ENCODE measurements at regions not wholly inside any gene's neighbourhood (a gene's known extent, or its start where the extent isn't known, plus 50 kb on each side); places are given as distances from the start of the nearest gene placed in this dataset.
"Not testable (repeated sequence)": the region's sequence is repeated elsewhere in the genome, so short reads cannot be mapped to it uniquely, and the experiment has no call there.

- Mint-ChIP-seq H3K4me3 (no peak overlapping the region), H3K9me3 (ENCODE audit: low read depth) (no peaks in the 10 kb centered on the region), H3K36me3 (no peaks in the 10 kb centered on the region), H3K27ac (no peak overlapping the region), H3K27me3 (no peaks in the 10 kb centered on the region), H3K4me1 (no peaks in the 10 kb centered on the region)
- ATAC-seq: no peak
- DNase-seq: no peak
- CTCF ChIA-PET: no interaction called here
Measured at GRCh38 chr3:61409638-61410037, 151.7 kb upstream of the PTPRG start.

DNA sequence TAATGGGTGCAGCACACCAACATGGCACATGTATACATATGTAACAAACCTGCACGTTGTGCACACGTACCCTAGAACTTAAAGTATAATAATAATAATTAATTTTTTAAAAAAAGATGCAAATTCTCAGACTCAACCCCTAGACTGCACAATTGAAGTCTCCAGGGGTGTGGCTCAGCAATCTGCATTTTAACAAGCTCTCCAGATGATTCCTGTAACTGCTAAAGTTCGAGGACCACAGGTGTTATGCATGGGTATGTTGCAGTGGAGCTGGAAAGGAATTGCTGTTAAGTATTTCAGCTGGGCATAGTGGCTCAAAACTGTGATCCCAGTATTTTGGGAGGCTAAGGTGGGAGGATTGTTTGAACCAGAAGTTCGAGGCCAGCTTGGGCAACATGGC is 151.0 kb upstream of the PTPRG start:
- H3K27me3 Mint-ChIP-seq; H3K9me3 Mint-ChIP-seq (ENCODE audit: low read depth); H3K4me1 Mint-ChIP-seq; DNase-seq; ATAC-seq; H3K27ac Mint-ChIP-seq; CTCF ChIA-PET; H3K36me3 Mint-ChIP-seq; H3K4me3 Mint-ChIP-seq: not testable (repeated sequence)

DNA sequence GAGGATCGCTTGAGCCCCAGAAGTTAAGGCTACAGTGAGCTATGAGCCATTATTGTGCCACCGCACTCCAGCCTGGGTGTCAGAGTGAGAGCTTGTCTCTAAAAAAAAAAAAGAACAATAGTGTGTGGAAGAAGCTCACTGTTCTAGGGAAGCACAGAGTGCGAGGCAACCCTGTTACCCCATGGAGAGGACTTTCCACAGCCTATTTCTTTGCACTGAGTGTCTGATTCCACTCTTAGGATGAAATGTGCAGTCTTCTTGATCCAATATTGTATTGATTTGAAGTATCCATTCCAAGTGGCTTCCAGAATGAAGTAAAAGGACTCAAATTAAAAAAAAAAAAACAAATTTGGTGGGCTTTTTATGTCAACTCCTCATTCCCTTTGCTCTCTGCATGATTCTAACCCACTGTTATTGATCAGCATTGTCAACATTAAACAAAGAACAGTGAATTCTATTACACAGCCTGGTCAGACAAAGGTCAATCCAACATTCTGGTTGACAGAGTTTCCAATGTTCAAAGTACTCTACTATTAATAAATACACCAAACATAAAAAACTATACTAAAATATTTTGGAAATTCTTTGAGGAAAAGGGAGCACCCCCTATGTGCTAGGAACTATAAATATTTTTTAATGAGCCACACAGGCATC is 150.2 kb upstream of the PTPRG start:
- Mint-ChIP-seq H3K4me3 (no peak overlapping the region), H3K27ac (no peak overlapping the region), H3K9me3 (ENCODE audit: low read depth) (no peaks in the 10 kb centered on the region), H3K27me3 (no peaks in the 10 kb centered on the region), H3K4me1 (no peaks in the 10 kb centered on the region), H3K36me3 (no peaks in the 10 kb centered on the region)
- no peak for ATAC-seq
- CTCF ChIA-PET: no interaction called here
- no peak for DNase-seq

GRCh38 chr3:61414456-61414855 is 146.9 kb upstream of the PTPRG start:
- CTCF ChIA-PET: no interaction called here

DNA sequence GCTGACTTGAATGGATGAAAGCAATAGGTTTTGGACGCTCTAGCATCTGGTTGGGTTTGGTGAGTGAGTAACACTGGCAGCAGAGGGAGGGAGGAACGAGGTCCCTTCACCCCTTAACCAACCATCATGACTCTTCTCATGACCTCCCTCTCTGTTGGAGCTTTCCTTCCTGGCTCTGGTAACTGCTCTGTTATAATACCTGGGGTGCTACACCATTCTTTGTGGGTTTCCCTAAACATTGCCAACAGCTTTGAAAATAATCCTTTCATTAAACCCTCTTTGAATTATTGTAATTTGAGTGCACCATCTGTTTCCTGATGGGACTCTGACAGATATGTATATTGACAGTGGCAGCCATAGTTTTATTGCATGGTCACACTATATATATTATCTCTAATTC is 146.2 kb upstream of the PTPRG start:
- H3K9me3 Mint-ChIP-seq (ENCODE audit: low read depth): no peaks in the 10 kb centered on the region
- no peaks in the 10 kb centered on the region for H3K27me3 Mint-ChIP-seq
- no peak overlapping the region for H3K27ac Mint-ChIP-seq
- H3K4me1 Mint-ChIP-seq: no peaks in the 10 kb centered on the region
- no peak for ATAC-seq
- DNase-seq: no peak
- no peaks in the 10 kb centered on the region for H3K36me3 Mint-ChIP-seq
- CTCF ChIA-PET: no interaction called here
- no peak overlapping the region for H3K4me3 Mint-ChIP-seq

More at GRCh38 chr3:61414456-61414855, 146.9 kb upstream of the PTPRG start:
- DNase-seq: no peak
- no peaks in the 10 kb centered on the region for H3K27me3 Mint-ChIP-seq
- no peaks in the 10 kb centered on the region for H3K4me1 Mint-ChIP-seq
- H3K9me3 Mint-ChIP-seq (ENCODE audit: low read depth): no peaks in the 10 kb centered on the region
- no peak for ATAC-seq
- H3K27ac Mint-ChIP-seq: no peak overlapping the region
- no peaks in the 10 kb centered on the region for H3K36me3 Mint-ChIP-seq
- no peak overlapping the region for H3K4me3 Mint-ChIP-seq

DNA sequence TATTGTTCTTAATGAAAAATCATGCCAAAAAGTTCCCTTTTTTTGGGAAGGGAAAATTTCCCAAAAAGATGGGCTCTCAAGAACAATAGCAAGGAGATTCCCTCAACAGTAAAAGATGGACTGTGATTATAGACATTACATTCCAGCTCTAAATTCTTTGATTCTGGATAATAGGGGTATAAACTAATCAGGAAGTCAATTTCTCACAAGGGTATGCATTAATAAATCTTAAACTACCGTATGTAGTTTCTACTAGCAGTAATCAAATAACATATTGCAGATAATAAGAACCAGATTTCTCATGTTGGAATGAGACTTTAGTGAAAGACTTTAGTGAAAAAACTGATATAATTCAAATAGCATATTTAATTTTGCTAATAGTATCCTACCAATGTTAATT is 144.8 kb upstream of the PTPRG start:
- H3K27me3 Mint-ChIP-seq: no peaks in the 10 kb centered on the region
- DNase-seq (no peak), ATAC-seq (no peak)
- H3K9me3 Mint-ChIP-seq (ENCODE audit: low read depth): no peaks in the 10 kb centered on the region
- no peaks in the 10 kb centered on the region for H3K36me3 Mint-ChIP-seq
- H3K4me1 Mint-ChIP-seq: no peaks in the 10 kb centered on the region
- H3K4me3 Mint-ChIP-seq: no peak overlapping the region
- no peak overlapping the region for H3K27ac Mint-ChIP-seq
- CTCF ChIA-PET: no interaction called here

GRCh38 chr3:61417352-61417751 is 144.0 kb upstream of the PTPRG start:
- H3K4me3 Mint-ChIP-seq: no peak overlapping the region
- no peaks in the 10 kb centered on the region for H3K27me3 Mint-ChIP-seq
- CTCF ChIA-PET: no interaction called here
- no peaks in the 10 kb centered on the region for H3K9me3 Mint-ChIP-seq (ENCODE audit: low read depth)
- H3K27ac Mint-ChIP-seq: no peak overlapping the region
- DNase-seq (no peak), ATAC-seq (no peak)
- H3K36me3 Mint-ChIP-seq: no peaks in the 10 kb centered on the region
- H3K4me1 Mint-ChIP-seq: no peaks in the 10 kb centered on the region

DNA sequence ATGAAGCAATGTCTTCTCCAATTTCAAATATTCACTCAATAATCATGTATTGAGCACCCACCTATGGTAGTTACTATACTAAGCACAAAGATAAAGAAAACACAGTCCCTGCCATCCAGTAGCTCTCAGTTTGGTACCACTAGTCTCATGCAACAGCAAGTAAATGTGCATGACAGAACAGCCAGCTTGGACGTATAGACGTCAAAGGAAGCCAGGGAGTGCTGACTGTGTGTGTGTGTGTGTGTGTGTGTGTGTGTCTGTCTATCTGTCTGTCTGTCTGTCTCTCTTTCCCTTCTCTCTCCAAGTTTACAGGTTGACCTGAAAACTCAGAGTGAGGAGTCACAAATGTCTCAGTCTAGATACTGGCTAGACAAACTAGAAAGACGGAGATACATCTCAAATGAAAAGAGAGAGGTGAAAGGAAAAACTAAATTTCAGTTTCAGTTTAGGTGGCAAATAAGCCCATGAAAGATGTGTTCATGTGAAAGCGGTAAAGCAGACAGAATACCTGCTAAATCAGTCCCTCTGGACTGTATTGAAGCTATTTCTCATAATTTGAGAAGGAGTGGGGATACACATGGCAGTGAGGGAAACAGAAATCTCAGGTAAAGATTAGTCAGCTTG is 141.1 kb upstream of the PTPRG start:
- no peaks in the 10 kb centered on the region for H3K27me3 Mint-ChIP-seq
- no peaks in the 10 kb centered on the region for H3K9me3 Mint-ChIP-seq (ENCODE audit: low read depth)
- H3K4me1 Mint-ChIP-seq: no peaks in the 10 kb centered on the region
- ATAC-seq: no peak
- no peak for DNase-seq
- CTCF ChIA-PET: no interaction called here
- H3K36me3 Mint-ChIP-seq: no peaks in the 10 kb centered on the region
- H3K4me3 Mint-ChIP-seq: no peak overlapping the region
- no peak overlapping the region for H3K27ac Mint-ChIP-seq

DNA sequence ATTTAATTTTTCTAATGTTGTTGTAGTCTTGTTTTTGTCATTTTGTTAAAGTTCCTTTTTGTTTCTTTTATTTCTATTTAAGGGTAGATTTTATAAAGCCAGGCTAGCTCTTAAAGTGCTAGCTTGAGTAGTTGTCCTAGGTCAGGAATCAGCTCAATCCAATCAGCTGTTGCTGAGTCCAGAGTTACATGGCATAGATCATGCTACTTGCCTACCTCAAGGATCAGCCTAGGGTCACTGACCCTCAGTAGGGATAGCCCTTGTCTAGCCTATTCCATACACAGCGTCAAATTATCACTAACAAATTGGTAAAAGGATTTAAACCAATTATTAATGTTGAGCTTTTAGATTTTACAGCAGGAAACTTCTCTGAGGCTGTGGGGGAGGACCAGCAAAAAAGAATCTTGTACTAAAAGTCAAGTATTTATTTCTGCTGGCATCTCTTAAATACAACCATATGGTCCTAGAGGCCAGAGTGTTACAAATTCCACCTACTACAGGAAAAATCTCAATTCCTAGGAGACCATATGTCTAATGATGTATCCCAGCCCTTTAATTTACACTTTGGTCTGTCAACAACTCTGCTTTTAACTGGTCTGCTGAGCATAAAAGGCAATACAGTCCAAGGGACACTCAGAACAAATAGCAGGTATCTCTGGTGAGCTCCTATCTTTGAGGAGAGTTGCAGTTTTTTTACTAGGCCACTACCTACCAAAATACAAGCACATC is 138.3 kb upstream of the PTPRG start:
- Mint-ChIP-seq H3K4me1 (no peaks in the 10 kb centered on the region), H3K4me3 (no peak overlapping the region), H3K27ac (no peak overlapping the region), H3K27me3 (no peaks in the 10 kb centered on the region), H3K9me3 (ENCODE audit: low read depth) (no peaks in the 10 kb centered on the region), H3K36me3 (no peaks in the 10 kb centered on the region)
- CTCF ChIA-PET: no interaction called here
- ATAC-seq (no peak), DNase-seq (no peak)

DNA sequence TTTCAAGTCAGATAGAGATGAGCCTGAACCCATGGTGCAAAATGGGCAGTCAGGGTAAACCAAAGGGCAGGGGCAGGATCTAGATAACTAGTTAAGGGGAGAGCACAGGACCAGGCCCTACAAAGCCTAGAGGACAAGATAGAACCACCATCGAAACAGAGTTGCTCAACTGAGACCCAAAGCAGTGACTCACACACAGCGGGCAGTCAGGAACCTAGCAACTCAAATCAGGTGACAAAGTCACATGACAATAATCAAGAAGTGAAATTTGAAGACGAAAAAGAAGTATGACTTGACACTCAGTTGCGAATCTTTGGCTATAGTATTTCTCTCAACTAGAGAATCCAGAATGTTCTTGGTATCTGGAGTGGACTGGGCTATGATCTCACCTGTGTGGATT is 136.0 kb upstream of the PTPRG start:
- peaks cover 2% of the 10 kb centered on the region for H3K9me3 Mint-ChIP-seq (ENCODE audit: low read depth)
- DNase-seq (no peak), ATAC-seq (no peak)
- no peaks in the 10 kb centered on the region for H3K4me1 Mint-ChIP-seq
- H3K4me3 Mint-ChIP-seq: no peak overlapping the region
- no peak overlapping the region for H3K27ac Mint-ChIP-seq
- H3K27me3 Mint-ChIP-seq: no peaks in the 10 kb centered on the region
- H3K36me3 Mint-ChIP-seq: no peaks in the 10 kb centered on the region
- CTCF ChIA-PET: no interaction called here

DNA sequence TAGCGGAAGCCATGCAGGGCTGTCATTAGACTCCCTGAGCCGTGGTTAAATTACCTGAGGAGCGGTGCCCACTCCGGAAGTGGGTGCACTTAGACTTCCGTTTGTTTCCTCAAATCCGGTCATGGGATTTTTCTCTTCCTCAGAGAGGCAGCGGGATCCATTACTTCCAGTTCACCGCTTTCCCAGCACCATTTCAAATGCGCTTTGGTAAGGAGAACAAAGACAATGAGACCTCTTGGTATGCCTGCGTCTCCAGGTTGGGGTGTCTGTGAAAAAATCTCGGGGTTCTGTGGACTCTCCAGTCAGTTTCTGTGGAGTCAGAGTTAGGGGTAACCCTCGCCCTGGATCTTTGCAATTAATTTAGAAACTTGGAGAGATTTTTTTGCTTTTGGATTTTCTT is 132.3 kb upstream of the PTPRG start:
- CTCF ChIA-PET: no interaction called here
- no peak overlapping the region for H3K4me3 Mint-ChIP-seq
- no peak for DNase-seq
- no peak for ATAC-seq
- H3K9me3 Mint-ChIP-seq (ENCODE audit: low read depth): peaks cover 2% of the 10 kb centered on the region
- H3K36me3 Mint-ChIP-seq: no peaks in the 10 kb centered on the region
- H3K4me1 Mint-ChIP-seq: no peaks in the 10 kb centered on the region
- H3K27ac Mint-ChIP-seq: no peak overlapping the region
- no peaks in the 10 kb centered on the region for H3K27me3 Mint-ChIP-seq

DNA sequence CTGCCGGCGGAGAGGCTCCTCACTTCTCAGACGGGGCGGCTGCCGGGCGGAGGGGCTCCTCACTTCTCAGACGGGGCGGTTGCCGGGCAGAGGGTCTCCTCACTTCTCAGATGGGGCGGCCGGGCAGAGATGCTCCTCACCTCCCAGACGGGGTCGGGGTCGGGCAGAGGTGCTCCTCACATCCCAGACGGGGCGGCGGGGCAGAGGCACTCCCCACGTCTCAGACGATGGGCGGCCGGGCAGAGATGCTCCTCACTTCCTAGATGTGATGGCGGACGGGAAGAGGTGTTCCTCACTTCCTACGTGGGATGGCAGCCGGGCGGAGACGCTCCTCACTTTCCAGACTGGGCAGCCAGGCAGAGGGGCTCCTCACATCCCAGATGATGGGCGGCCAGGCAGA is 126.5 kb upstream of the PTPRG start:
- H3K36me3 Mint-ChIP-seq; ATAC-seq; H3K27ac Mint-ChIP-seq; DNase-seq; H3K4me1 Mint-ChIP-seq; H3K27me3 Mint-ChIP-seq; H3K4me3 Mint-ChIP-seq; CTCF ChIA-PET; H3K9me3 Mint-ChIP-seq (ENCODE audit: low read depth): not testable (repeated sequence)

DNA sequence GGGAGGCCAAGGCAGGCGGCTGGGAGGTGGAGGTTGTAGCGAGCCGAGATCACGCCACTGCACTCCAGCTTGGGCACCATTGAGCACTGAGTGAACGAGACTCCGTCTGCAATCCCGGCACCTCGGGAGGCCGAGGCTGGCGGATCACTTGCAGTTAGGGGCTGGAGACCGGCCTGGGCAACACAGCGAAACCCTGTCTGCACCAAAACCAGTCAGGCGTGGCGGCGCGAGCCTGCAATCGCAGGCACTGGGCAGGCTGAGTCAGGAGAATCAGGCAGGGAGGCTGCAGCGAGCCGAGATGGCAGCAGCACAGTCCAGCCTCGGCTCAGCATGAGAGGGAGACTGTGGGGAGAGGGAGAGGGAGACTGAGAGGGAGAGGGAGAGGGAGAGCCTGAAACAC is 126.0 kb upstream of the PTPRG start:
- H3K27ac Mint-ChIP-seq; DNase-seq; H3K27me3 Mint-ChIP-seq; H3K36me3 Mint-ChIP-seq; CTCF ChIA-PET; H3K9me3 Mint-ChIP-seq (ENCODE audit: low read depth); H3K4me1 Mint-ChIP-seq; H3K4me3 Mint-ChIP-seq; ATAC-seq: not testable (repeated sequence)
